HFFc6 (cell line): ENCODE measurements at regions not wholly inside any gene's neighbourhood (a gene's known extent, or its start where the extent isn't known, plus 50 kb on each side); places are given as distances from the start of the nearest gene placed in this dataset.

Source experiments
- DNase-seq: peaks from one replicate; pipeline ENCODE4 v3.0.0-alpha.2; 2018
- H3K27ac Mint-ChIP-seq: 2 replicates; pipeline ENCODE4 v1.8.0; 2020; ENCODE audit warnings: mild to moderate bottlenecking, mixed read lengths
- H3K27me3 Mint-ChIP-seq: 2 replicates; pipeline ENCODE4 v1.8.0; 2021; ENCODE audit warnings: mild to moderate bottlenecking, moderate library complexity, mixed read lengths; ENCODE audit not compliant: insufficient read depth
- H3K36me3 Mint-ChIP-seq: 2 replicates; pipeline ENCODE4 v1.8.0; 2021; ENCODE audit warnings: low read depth, mixed read lengths
- H3K4me1 Mint-ChIP-seq: 2 replicates; pipeline ENCODE4 v1.8.0; 2020; ENCODE audit warnings: low read depth, mixed read lengths
- H3K4me3 Mint-ChIP-seq: 2 replicates; pipeline ENCODE4 v1.8.0; 2020; ENCODE audit warnings: mild to moderate bottlenecking, moderate library complexity, mixed read lengths
- H3K9me3 Mint-ChIP-seq: 2 replicates; pipeline ENCODE4 v1.8.0; 2020; ENCODE audit warnings: mild to moderate bottlenecking, mixed read lengths
- TF ChIP-seq, protein P1 (sequence below): fragments of 200-600 bp; sonication (generic); IDR thresholded peaks from 2 replicates; pipeline ENCODE4 v1.5.0; 2021; ENCODE audit warnings: antibody characterized with exemption, mild to moderate bottlenecking

- Mint-ChIP-seq H3K4me1 (no peaks in the 10 kb centered on the region), H3K27me3 (peaks cover 12% of the 10 kb centered on the region; the same call in 1 of the 2 replicates), H3K4me3 (no peak overlapping the region), H3K9me3 (no peaks in the 10 kb centered on the region; the same call in 1 of the 2 replicates), H3K27ac (no peak overlapping the region), H3K36me3 (no peaks in the 10 kb centered on the region)
- TF ChIP-seq, protein P1, sequence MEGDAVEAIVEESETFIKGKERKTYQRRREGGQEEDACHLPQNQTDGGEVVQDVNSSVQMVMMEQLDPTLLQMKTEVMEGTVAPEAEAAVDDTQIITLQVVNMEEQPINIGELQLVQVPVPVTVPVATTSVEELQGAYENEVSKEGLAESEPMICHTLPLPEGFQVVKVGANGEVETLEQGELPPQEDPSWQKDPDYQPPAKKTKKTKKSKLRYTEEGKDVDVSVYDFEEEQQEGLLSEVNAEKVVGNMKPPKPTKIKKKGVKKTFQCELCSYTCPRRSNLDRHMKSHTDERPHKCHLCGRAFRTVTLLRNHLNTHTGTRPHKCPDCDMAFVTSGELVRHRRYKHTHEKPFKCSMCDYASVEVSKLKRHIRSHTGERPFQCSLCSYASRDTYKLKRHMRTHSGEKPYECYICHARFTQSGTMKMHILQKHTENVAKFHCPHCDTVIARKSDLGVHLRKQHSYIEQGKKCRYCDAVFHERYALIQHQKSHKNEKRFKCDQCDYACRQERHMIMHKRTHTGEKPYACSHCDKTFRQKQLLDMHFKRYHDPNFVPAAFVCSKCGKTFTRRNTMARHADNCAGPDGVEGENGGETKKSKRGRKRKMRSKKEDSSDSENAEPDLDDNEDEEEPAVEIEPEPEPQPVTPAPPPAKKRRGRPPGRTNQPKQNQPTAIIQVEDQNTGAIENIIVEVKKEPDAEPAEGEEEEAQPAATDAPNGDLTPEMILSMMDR = no peak
- no peak for DNase-seq
These were observed 52.8 kb upstream of the GPR26 start for GRCh38 chr10:123613346-123613850.

DNA sequence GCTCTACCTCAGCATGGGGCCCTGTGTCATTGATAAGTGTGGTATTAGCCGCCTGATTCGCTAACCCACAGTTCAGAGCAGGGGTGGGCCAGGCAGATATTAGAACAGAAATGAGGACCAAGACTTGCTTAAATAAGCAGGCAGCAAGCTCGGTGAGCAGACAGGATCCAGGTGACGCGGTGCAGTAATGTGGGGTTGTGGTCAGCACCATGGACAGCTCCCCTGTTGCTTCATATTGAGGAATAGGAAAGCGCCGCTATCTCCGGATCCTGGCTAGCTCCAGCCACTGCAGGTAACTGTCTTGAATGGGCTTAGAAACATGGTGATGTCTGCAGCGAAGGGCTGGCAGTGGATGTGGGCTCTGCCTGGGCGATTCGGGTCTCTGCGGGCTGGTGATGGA is 51.3 kb upstream of the GPR26 start:
- no peak overlapping the region for H3K27ac Mint-ChIP-seq
- H3K9me3 Mint-ChIP-seq = no peaks in the 10 kb centered on the region; the same call in 1 of the 2 replicates
- TF ChIP-seq, protein P1 = no peak
- no peak overlapping the region for H3K4me3 Mint-ChIP-seq
- H3K36me3 Mint-ChIP-seq = no peaks in the 10 kb centered on the region
- H3K27me3 Mint-ChIP-seq = peaks cover 12% of the 10 kb centered on the region; the same call in 1 of the 2 replicates
- no peaks in the 10 kb centered on the region for H3K4me1 Mint-ChIP-seq
- peak; percentile 43 for DNase-seq
